HG02840 (cell line): ENCODE measurements at regions not wholly inside any gene's neighbourhood (a gene's known extent, or its start where the extent isn't known, plus 50 kb on each side); places are given as distances from the start of the nearest gene placed in this dataset.

Source experiments
- ATAC-seq: cut with Tn5 transposase; IDR thresholded peaks from one replicate; pipeline ENCODE4 v1.9.1; 2021; ENCODE audit warnings: mild to moderate bottlenecking, moderate library complexity, moderate number of reproducible peaks; ENCODE audit not compliant: unreplicated experiment, low FRiP score

DNA sequence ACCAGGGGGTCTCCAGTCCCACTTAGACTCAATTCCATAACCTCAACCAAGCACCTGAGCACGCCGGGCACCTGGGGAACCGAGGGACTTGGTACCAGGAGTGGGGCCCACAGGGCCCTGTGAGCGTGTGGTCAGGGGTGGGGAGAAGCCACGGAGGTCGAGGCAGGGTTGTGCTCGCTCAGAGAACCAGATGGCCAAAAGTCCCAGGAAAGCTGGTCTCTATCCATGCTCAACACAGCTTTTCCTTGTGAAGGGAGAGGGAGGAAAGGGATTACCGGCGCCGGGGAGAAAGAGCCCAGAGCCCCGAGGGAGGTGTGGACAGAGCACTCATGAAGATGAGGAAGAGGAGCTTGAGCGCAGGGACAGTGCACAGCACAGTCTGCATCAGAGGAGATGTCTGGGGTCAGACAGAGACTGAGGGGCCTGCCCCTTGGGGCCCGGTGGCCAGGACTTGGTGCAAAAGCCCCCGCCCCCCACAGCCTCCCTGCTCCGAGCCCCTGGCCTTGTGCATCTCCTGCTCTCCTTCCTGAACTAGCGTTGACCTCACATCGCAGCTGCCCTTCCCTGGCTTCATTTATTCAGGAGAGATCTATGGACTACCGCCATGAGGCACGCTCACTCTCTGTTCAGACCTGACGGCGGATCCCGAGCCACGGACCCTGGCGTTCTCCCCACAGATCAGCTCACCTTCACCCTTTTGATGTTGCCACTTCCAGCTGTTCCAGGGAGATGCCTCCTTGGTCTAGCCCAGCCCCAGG is 355.4 kb upstream of the TNRC6C start:
- ATAC-seq: no peak

DNA sequence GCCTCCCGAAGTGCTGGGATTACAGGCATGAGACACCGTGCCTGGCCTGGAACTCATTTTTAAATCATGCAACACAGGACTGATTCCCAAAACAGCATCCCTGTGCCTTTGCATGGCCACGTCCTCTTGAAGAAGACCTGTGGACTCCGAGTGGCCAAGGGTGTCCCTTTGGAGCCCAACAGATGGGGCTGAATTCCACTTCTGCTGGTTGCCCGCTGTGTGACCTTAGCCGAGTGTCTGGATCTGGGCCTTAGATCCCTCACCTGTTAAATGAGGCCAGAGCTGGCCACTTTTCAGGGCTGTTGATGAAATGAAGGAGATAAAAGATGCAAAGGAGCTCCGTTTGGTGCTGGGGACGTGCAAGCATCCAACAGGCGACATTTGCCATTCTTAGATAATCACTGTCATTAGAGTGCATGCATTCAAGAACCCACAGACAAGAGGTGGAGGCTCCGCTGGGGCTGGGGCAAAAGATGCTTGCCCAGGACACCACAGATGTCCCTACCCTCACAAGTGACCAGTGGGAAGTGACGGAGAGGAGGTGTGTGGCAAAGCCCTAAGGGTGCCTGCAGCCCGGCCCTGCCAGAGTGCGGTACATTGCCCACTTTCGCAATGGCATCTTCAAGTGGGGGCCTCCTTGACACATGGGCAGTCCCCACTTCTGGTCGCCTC is 354.1 kb upstream of the TNRC6C start:
- ATAC-seq: no peak

DNA sequence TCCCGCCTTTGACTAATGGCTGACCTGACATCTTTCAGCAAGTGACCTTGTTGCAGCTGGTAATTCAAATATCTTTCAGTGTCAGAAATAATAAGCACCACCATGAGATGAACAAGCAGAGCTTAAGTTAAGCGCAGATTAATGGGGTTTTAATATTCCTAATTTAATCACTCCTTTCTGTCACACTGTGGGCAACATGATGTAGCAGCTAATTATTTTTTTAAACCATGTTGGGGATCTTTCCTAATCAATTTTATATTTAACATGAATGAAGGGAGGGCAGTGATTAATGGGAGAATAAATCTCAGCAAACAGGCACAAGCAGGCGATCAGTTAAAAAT is 353.6 kb upstream of the TNRC6C start:
- no peak for ATAC-seq

DNA sequence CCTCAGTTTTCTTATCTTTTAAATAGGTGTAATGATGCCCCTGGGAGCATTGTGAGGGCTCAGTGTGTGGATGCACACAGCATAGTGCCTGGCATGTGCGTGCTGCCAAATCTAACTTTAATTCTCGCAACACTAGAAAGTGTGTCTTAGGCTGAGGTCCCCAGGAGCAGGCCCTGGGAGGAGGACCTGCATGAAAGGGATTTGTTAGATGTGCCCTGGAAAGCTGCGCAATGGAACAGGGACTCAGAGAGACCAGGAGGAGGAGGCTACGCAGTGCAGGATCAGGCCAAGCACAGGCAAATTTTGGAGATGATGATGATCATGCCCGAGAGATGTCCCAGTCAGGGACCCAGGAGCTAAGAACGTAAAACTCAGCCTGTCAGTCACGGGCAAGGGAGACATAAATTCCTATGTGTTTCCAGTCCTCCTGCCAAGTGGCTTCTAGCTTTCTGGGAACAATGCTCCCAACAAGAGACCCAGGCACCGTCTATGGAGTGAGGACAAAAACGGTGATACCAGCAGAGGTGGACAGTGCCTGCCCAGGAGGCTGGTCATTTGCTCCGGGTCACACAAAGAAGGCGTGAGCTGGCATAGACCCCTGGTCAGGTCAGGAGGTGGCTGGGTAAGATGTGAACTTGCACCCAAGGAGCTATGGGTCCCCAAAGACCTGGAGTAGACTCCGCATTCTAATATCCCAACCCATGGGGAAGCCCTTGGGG is 352.2 kb upstream of the TNRC6C start:
- no peak for ATAC-seq

DNA sequence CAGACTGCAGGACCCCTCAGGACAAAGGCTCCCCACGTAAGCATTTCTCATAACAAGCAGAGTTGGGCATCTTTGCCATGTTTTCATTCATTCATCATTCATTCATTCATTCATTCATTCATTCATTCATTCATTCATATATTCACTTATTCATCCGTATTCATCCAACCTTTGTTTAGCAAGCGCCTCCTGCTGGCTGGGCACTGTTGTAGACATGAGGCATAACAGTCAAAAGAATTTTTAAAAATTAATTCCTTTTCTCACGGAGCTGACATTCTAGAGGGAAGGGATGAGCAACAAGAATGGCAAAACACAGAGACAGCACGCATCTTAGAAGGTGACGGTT is 351.7 kb upstream of the TNRC6C start:
- ATAC-seq: no peak

DNA sequence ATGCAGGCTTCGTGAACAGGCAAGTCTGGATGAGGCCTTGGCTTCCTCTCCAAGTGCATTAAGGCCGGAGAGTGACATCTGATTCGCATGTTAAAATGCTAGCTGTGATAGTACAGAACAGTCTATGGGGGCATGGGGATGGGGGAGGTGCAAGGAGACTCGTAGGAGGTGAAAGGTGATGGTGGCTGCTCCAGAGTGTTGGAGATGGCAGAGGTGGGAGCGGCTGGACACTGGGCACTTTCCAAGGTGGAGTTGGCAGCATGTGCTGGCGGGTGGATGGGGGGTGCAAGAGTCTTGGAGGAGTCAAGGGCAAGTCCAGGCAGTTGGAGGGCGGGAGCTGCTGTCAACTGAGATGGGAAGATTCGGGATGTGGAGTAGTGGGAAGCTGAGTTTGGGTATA is 350.9 kb upstream of the TNRC6C start:
- ATAC-seq: no peak

DNA sequence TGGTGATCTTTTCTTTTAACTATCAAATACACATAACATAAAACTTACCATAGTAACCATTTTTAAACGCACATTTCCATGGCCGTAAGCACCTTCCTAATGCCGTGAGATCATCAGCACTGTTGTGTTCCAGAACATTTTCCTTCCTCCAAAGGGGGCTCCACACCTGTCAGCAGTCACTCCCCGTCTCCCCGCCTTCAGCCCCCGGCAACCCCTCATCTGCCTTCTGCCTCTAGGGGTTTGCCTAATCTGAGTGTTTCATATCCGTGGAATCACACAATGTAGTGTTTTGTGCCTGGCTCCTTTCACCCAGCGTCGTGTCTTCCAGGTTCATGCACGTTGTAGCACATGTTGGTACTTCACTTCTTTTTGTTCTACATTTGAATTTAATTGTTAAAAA is 350.1 kb upstream of the TNRC6C start:
- ATAC-seq: no peak

DNA sequence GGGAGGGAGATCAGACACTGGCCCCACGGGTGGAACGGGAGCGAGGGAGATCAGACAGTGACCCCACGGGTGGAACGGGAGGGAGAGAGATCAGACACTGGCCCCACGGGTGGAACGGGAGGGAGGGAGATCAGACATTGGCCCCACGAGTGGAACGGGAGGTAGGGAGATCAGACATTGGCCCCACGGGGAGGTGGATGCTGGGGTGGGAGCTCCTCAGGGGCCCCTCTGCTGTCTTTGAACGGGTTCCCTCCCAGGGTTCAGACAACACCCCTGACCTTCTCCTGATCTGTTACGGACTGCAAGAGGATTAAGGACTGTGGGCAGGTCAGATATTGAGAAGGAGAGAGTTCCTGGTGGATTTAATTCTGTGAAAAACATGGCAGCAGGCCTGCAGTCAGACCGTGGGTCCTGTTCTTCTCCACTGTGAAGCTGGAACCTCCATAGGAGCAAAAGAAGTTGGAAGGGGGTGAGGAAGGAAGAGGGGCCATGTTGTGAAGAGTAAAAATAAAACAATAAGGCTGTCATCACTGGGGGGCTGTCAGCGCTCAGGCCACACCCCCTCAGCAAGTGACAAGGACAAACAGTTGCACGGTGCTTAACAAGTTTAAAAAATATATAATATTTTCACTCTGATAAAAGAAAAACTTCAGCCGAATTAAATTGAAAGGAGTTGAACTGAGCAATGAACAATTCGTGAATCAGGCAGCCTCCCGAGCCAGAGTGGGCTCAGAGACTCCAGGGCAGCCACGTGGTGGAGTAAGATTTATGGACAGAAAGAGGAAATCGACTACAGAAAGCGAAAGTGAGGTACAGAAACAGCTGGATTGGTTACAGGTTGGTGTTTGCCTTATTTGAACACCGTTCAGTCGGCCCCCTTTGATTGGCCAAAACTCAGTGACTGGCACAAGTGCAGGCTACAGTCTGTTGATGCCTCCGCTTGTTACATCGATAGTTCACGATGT is 348.7 kb upstream of the TNRC6C start:
- ATAC-seq: no peak

DNA sequence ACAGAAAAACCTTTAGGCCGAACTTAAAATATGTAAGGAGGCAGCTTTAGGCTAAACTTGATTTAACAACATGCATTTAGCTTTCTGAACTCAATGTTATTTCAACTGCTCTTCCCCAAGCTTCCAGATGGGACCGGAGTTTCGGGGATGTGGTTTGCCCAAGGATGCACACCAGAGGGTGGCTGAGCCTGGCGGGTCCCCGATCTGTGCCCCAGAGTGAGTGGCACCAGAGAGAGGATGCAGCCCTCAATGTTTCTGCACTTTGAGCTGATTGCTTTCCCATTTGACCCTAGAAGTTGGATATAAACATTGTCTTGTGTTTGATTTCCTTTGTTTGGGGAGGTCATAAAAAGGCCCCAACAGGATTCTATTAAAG is 348.0 kb upstream of the TNRC6C start:
- no peak for ATAC-seq

DNA sequence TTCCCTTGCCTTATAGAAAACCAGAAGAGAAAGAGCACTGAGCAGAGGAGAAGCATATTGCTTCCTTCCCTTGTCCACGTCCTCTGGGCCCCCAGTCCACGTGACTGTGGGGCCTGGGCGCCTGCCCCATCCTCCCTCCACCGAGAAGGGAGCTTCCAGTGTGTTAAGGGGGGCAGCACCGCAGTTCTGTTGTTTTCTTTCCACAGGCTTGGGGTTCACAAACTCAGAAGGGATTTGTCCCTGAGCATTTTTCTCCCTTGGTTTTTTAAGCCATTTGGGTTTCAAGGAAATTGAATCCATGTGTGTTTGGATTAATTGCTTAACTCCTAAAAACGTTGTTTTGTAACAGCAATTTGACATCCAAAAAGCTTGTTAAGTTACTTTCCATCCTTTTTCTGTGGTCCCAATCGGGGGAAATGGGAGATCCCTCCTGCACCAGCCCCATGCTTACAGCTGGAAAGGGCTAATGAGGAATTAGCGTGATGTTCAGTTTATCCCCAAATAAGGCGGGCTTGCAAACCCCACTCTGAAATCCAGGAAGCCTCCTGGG is 347.5 kb upstream of the TNRC6C start:
- ATAC-seq: no peak

DNA sequence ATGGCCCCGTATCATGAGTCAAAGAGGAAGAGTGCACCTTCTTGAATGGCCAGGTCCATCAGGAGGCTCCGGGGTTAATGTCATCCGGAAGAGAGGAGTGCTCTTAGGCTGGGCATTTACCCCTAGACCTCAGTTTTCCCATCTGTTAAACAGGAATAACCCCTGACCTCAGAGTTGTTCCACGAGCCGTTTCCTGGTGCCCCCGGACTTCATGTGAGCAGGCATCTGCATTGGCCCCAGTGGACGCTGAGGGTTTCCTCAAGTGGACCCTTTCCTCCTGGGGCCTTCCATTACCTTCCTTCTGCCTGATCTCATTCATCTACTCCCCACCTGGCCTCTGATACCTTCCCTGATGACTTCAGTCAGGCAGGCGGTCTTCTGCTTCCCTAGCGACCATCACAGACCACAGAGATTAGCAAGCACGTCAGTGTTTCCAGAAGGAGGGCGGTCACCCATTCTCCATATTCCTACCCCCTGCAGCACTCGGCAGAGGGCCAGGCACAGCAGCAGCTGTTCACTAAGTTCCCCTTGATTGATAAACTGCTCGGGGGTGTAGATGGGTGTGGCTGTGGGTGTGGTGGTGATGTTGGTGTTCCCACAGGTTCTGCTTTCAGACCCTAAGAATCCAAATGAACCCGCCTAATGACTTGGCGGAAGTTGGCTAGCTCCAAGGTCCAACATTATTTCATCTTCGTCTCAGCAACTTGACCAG is 346.6 kb upstream of the TNRC6C start:
- ATAC-seq: no peak

DNA sequence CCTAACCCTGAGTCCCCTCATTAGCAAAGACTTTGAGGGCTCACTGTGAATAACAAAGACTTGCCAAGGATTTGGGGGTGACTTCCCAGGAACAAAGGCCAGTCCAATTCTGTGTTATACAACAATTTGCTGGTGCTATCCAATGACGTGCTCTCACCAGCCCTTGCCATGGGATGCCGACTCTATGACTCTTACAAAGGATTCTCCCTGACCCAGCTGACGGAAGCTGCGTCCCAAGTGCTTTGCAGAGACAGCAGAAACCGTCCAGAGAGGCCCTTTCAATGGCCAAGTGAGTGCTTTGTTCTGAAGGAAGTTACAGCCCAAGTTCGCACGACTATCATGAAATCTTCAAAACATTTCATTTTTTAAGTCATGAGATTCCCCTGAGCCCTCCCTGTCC is 345.3 kb upstream of the TNRC6C start:
- no peak for ATAC-seq

DNA sequence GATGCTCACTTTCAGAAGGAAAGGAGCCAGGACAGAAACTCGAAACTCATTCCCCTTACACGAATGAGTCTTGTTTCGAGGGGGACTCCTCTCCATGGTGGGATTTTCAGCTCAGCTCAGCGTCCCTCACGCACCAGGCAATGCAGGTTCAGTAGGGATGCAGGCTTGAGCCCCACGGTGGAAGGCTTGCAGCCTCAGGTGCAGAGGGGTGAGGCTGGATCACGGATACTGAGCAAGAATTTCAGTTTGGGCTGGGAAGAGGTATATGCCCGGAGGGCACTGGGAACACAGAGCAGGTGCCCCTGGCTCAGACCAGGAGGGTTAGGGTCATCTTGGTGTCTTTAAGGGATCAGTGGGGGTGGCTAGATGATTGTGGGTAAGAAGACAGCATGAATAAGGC is 344.9 kb upstream of the TNRC6C start:
- ATAC-seq: no peak

DNA sequence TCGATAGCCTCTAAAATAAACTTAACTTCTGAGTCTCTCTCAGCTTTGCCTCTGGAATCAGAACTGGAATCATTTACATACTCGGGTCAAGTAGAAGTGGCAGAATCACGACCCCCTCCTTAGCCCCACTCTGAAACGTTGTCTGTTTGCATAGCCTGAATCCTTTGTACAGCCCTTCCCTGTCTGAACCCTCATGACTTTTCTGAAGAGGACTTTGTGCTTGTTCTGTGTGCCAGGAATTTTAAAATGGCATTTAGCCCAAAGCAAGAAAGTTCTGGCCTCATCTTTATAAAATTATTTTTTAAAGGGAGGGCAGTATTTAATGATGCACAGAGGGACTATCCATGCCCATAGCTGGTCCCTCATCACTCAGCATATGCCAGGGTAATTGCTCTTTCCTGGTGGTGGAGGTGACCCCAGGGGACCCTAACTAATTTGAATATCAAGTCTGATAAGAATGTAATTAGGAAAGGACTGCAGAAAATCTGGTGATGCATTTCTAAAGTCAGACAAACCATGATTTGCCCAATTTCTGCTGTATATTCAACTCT is 342.7 kb upstream of the TNRC6C start:
- ATAC-seq: no peak

DNA sequence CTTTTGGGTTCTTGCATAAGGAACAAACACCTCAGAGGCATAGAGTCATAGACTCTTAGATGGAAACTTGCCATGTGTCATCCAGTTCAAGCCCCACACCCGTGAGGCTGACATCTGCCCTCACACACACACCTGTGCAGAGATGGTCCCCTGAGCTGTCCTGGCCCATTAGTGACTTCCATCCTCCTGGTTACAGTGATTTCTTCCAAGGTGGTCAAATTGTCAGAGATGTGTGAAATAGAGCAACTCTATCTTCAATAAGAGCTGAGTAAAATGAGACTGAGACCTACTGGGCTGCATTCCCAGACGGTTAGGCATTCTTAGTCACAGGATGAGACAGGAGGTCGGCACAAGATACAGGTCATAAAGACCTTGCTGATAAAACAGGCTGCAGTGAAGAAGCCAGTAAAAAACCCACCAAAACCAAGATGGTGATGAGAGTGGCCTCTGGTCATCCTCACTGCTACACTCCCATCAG is 342.2 kb upstream of the TNRC6C start:
- ATAC-seq: no peak

DNA sequence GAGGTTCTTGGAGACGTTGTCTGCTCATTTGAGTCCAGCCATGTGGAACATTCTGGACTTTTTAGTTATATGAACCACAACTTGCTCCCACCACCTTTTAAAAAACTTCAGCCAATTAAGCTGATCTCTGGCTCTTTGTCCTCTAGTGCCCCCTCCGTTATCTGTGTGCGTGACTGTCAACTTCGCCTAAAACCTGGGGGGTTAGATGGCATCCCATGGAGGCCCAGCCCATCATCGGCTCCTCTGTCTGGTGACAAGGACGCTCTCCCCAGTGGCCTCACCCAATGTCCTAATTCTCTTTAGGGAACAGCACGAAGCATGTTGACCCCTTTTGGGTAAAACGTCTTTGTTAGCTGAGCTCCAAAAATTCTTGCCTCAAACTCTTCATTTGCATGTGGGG is 341.0 kb upstream of the TNRC6C start:
- no peak for ATAC-seq

DNA sequence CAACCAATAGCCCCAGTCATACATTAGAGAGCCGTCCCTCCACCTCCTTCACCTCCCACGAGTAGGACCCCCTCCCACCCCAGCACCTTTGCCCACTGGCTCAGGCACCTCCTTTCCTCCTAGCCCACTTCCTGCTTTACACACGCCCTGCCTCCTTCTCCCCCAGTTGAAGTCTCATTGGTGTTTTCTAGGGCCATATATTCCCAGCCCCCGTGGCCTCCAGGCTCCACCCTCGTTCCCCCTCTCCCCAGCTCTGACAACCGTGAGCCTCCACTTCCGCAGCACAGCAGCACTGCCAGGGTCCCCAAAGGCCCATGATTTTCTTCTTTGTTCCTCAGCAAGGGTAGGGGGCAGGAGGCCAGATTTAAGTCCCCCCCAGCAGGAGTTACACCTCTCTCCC is 340.3 kb upstream of the TNRC6C start:
- no peak for ATAC-seq

DNA sequence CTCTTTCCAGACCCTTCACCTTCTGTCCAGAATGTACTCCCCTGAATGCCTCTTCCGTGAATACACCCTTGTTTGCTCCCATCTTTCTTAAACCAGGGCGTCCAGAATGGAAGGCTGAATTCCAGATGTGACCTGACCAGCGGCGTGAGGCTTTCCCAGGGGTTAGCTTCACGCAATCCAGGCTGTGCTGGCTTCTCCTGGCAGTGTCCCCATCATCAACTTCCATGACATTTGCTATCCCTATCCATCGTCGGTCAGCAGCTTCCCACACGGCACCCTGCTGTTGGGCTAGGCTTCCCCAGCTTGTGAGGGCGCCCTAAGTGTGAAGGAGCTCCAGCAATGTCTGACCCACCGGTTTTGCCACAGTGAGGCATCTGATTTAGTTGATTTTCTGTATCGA is 339.8 kb upstream of the TNRC6C start:
- no peak for ATAC-seq

DNA sequence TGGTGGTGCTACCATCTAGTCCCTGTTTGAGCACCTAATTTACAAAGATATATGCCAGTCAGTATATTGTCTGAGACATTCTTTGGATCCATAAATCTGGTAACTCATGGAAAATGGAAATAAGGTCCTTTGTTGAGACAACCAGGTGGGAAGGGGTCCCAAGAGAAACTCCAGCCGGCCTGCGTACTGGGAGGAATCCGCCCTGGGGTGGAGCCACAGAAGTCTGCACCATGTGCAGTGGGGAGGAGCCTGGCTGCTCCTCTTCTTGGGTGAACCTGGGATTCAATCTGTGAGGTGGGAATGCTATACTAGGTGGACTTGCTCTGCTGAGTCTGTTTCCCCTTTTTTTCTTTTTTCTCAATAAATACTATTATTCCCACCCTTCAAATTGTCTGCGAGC is 339.2 kb upstream of the TNRC6C start:
- no peak for ATAC-seq

DNA sequence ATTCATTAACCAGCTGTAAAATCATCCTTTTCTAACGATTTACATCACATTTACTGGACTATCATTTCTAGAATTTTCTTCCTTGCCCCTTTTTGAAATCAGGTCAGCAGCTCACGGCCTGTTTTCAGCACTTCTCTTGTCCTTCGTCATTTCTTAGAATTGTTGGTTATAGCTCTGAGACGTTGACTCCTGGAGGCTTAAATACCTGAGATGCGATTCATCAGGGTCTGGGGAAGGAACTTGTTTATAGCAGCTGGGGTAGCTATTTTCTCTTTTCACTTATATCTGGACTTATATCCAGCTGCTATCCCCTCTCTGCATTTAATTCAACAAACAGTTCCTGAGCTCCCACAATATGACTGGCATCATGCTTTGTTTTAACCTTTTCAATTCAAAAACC is 338.7 kb upstream of the TNRC6C start:
- no peak for ATAC-seq
